ENCODE measurements at regions not wholly inside any gene's neighbourhood (a gene's known extent, or its start where the extent isn't known, plus 50 kb on each side); places are given as distances from the start of the nearest gene placed in this dataset.
A peak's percentile ranks its signal among the peaks of the same experiment; 100 is the strongest.
"Not testable (repeated sequence)": the region's sequence is repeated elsewhere in the genome, so short reads cannot be mapped to it uniquely, and the experiment has no call there.

GRCh38 chr5:109570362-109570874 is 119.3 kb upstream of the MAN2A1 start:
- H3K27ac Mint-ChIP-seq = no peak overlapping the region
- ATAC-seq (replicated peaks in 1 of 2) (no peak), DNase-seq (no peak)
- H3K4me3 Mint-ChIP-seq = no peak overlapping the region
- no peaks in the 10 kb centered on the region for H3K9me3 Mint-ChIP-seq
- no peaks in the 10 kb centered on the region for H3K4me1 Mint-ChIP-seq (ENCODE audit: low read depth)
- H3K36me3 Mint-ChIP-seq (ENCODE audit: insufficient read depth in 2 of 2) = no peaks in the 10 kb centered on the region
- no peaks in the 10 kb centered on the region for H3K27me3 Mint-ChIP-seq (ENCODE audit: low read depth)

- Mint-ChIP-seq H3K9me3 (peaks cover 0 to 1% of the 10 kb centered on the region in 2 donors), H3K27ac (no peak overlapping the region), H3K4me1 (ENCODE audit: low read depth) (no peaks in the 10 kb centered on the region), H3K27me3 (ENCODE audit: low read depth) (no peaks in the 10 kb centered on the region), H3K36me3 (ENCODE audit: insufficient read depth in 2 of 2) (no peaks in the 10 kb centered on the region), H3K4me3 (no peak overlapping the region)
- DNase-seq (no peak), ATAC-seq (replicated peaks in 1 of 2) (no peak)
Observed at GRCh38 chr5:109567374-109568044, 122.2 kb upstream of the MAN2A1 start.

- Mint-ChIP-seq H3K27me3 (ENCODE audit: low read depth) (no peaks in the 10 kb centered on the region), H3K9me3 (peaks cover 0 to 1% of the 10 kb centered on the region in 2 donors), H3K4me1 (ENCODE audit: low read depth) (no peaks in the 10 kb centered on the region), H3K4me3 (no peak overlapping the region), H3K36me3 (ENCODE audit: insufficient read depth in 2 of 2) (no peaks in the 10 kb centered on the region), H3K27ac (no peak overlapping the region)
- no peak for ATAC-seq (replicated peaks in 1 of 2)
- DNase-seq = no peak
Observed at GRCh38 chr5:109566361-109566760, 123.4 kb upstream of the MAN2A1 start.

GRCh38 chr5:109563739-109564138 is 126.0 kb upstream of the MAN2A1 start:
- Mint-ChIP-seq H3K4me3 (no peak overlapping the region), H3K27me3 (ENCODE audit: low read depth) (no peaks in the 10 kb centered on the region), H3K4me1 (ENCODE audit: low read depth) (peaks cover 9% of the 10 kb centered on the region), H3K27ac (no peak overlapping the region), H3K9me3 (peaks cover 0 to 1% of the 10 kb centered on the region in 2 donors), H3K36me3 (ENCODE audit: insufficient read depth in 2 of 2) (no peaks in the 10 kb centered on the region)
- DNase-seq (no peak), ATAC-seq (replicated peaks in 1 of 2) (no peak)

GRCh38 chr5:109563189-109563588 is 126.5 kb upstream of the MAN2A1 start:
- DNase-seq = no peak
- H3K27ac Mint-ChIP-seq = no peak overlapping the region
- H3K4me3 Mint-ChIP-seq = no peak overlapping the region
- H3K36me3 Mint-ChIP-seq (ENCODE audit: insufficient read depth in 2 of 2) = no peaks in the 10 kb centered on the region
- peaks cover 14% of the 10 kb centered on the region for H3K4me1 Mint-ChIP-seq (ENCODE audit: low read depth)
- peaks cover 0 to 1% of the 10 kb centered on the region in 2 donors for H3K9me3 Mint-ChIP-seq
- H3K27me3 Mint-ChIP-seq (ENCODE audit: low read depth) = no peaks in the 10 kb centered on the region
- no peak for ATAC-seq (replicated peaks in 1 of 2)

GRCh38 chr5:109562441-109562840 is 127.3 kb upstream of the MAN2A1 start:
- peaks cover 15% of the 10 kb centered on the region for H3K4me1 Mint-ChIP-seq (ENCODE audit: low read depth)
- ATAC-seq (replicated peaks in 1 of 2) (no peak), DNase-seq (no peak)
- H3K9me3 Mint-ChIP-seq = peaks cover 0 to 1% of the 10 kb centered on the region in 2 donors
- no peak overlapping the region for H3K4me3 Mint-ChIP-seq
- H3K27ac Mint-ChIP-seq = no peak overlapping the region
- H3K36me3 Mint-ChIP-seq (ENCODE audit: insufficient read depth in 2 of 2) = no peaks in the 10 kb centered on the region
- no peaks in the 10 kb centered on the region for H3K27me3 Mint-ChIP-seq (ENCODE audit: low read depth)

- no peaks in the 10 kb centered on the region for H3K36me3 Mint-ChIP-seq (ENCODE audit: insufficient read depth in 2 of 2)
Observed at GRCh38 chr5:109561447-109561846, 128.3 kb upstream of the MAN2A1 start.

GRCh38 chr5:109560554-109560953 is 129.2 kb upstream of the MAN2A1 start:
- ATAC-seq (replicated peaks in 1 of 2) (no peak), DNase-seq (no peak)
- Mint-ChIP-seq H3K27me3 (ENCODE audit: low read depth) (no peaks in the 10 kb centered on the region), H3K36me3 (ENCODE audit: insufficient read depth in 2 of 2) (no peaks in the 10 kb centered on the region), H3K4me1 (ENCODE audit: low read depth) (peaks cover 15% of the 10 kb centered on the region), H3K4me3 (no peak overlapping the region), H3K9me3 (peaks cover 0 to 1% of the 10 kb centered on the region in 2 donors), H3K27ac (no peak overlapping the region)

More at GRCh38 chr5:109561447-109561846, 128.3 kb upstream of the MAN2A1 start:
- H3K9me3 Mint-ChIP-seq = peaks cover 0 to 1% of the 10 kb centered on the region in 2 donors
- H3K4me1 Mint-ChIP-seq (ENCODE audit: low read depth) = peaks cover 15% of the 10 kb centered on the region
- DNase-seq = no peak
- H3K27ac Mint-ChIP-seq = no peak overlapping the region
- no peak for ATAC-seq (replicated peaks in 1 of 2)
- no peak overlapping the region for H3K4me3 Mint-ChIP-seq
- no peaks in the 10 kb centered on the region for H3K27me3 Mint-ChIP-seq (ENCODE audit: low read depth)

GRCh38 chr5:109558952-109559351 is 130.8 kb upstream of the MAN2A1 start:
- peak overlapping the region; percentile 25 for H3K27ac Mint-ChIP-seq
- peak overlapping the region in 1 of 2 donors; percentile 9 for H3K4me3 Mint-ChIP-seq
- DNase-seq (no peak), ATAC-seq (replicated peaks in 1 of 2) (no peak)
- H3K4me1 Mint-ChIP-seq (ENCODE audit: low read depth) = peaks cover 15% of the 10 kb centered on the region
- H3K36me3 Mint-ChIP-seq (ENCODE audit: insufficient read depth in 2 of 2) = no peaks in the 10 kb centered on the region
- H3K27me3 Mint-ChIP-seq (ENCODE audit: low read depth) = no peaks in the 10 kb centered on the region
- H3K9me3 Mint-ChIP-seq = peaks cover 1% of the 10 kb centered on the region in 2 donors

- Mint-ChIP-seq H3K36me3 (ENCODE audit: insufficient read depth in 2 of 2) (peaks cover 0 to 2% of the 10 kb centered on the region in 2 donors), H3K27ac (peak overlapping the region; percentile 25), H3K27me3 (ENCODE audit: low read depth) (no peaks in the 10 kb centered on the region), H3K9me3 (peaks cover 4 to 5% of the 10 kb centered on the region in 2 donors), H3K4me1 (ENCODE audit: low read depth) (peaks cover 15% of the 10 kb centered on the region), H3K4me3 (peak overlapping the region in 1 of 2 donors; percentile 7)
- DNase-seq (no peak), ATAC-seq (replicated peaks in 1 of 2) (no peak)
Observed at GRCh38 chr5:109558364-109558763, 131.4 kb upstream of the MAN2A1 start.

- Mint-ChIP-seq H3K4me3 (no peak overlapping the region), H3K27ac (no peak overlapping the region), H3K36me3 (ENCODE audit: insufficient read depth in 2 of 2) (peaks cover 5% of the 10 kb centered on the region in 2 donors), H3K9me3 (peaks cover 11 to 14% of the 10 kb centered on the region in 2 donors), H3K4me1 (ENCODE audit: low read depth) (peaks cover 8% of the 10 kb centered on the region), H3K27me3 (ENCODE audit: low read depth) (no peaks in the 10 kb centered on the region)
- ATAC-seq (replicated peaks in 1 of 2) (no peak), DNase-seq (no peak)
Observed at GRCh38 chr5:109553846-109554245, 135.9 kb upstream of the MAN2A1 start.

- peaks cover 11 to 14% of the 10 kb centered on the region in 2 donors for H3K9me3 Mint-ChIP-seq
- not testable (repeated sequence) for H3K27ac Mint-ChIP-seq; H3K27me3 Mint-ChIP-seq (ENCODE audit: low read depth); ATAC-seq (replicated peaks in 1 of 2); H3K4me1 Mint-ChIP-seq (ENCODE audit: low read depth); DNase-seq; H3K36me3 Mint-ChIP-seq (ENCODE audit: insufficient read depth in 2 of 2); H3K4me3 Mint-ChIP-seq
Observed at GRCh38 chr5:109551234-109551633, 138.5 kb upstream of the MAN2A1 start.

- peaks cover 11 to 14% of the 10 kb centered on the region in 2 donors for H3K9me3 Mint-ChIP-seq
- no peaks in the 10 kb centered on the region for H3K4me1 Mint-ChIP-seq (ENCODE audit: low read depth)
- H3K4me3 Mint-ChIP-seq = no peak overlapping the region
- no peak for ATAC-seq (replicated peaks in 1 of 2)
- no peaks in the 10 kb centered on the region for H3K27me3 Mint-ChIP-seq (ENCODE audit: low read depth)
- H3K36me3 Mint-ChIP-seq (ENCODE audit: insufficient read depth in 2 of 2) = peaks cover 5% of the 10 kb centered on the region in 2 donors
- no peak for DNase-seq
- no peak overlapping the region for H3K27ac Mint-ChIP-seq
Observed at GRCh38 chr5:109550077-109550476, 139.7 kb upstream of the MAN2A1 start.

- Mint-ChIP-seq H3K27me3 (ENCODE audit: low read depth) (peaks cover under 1% of the 10 kb centered on the region), H3K4me3 (no peak overlapping the region), H3K27ac (no peak overlapping the region), H3K36me3 (ENCODE audit: insufficient read depth in 2 of 2) (peaks cover 3 to 4% of the 10 kb centered on the region in 2 donors), H3K4me1 (ENCODE audit: low read depth) (no peaks in the 10 kb centered on the region), H3K9me3 (peaks cover 6 to 7% of the 10 kb centered on the region in 2 donors)
- no peak for DNase-seq
- ATAC-seq (replicated peaks in 1 of 2) = no peak
Observed at GRCh38 chr5:109546461-109546860, 136.7 kb upstream of the PJA2 start.

Measured in activated T-cell treated with anti-CD3 and anti-CD28 coated beads, Interleukin-2, amount 50 U/mL, for 72 hours (primary cell).